NCI-H1417 treated with DMSO at 0.1 percent for 48 hours (cell line): ENCODE measurements at regions not wholly inside any gene's neighbourhood (a gene's known extent, or its start where the extent isn't known, plus 50 kb on each side); places are given as distances from the start of the nearest gene placed in this dataset.
"Not testable (repeated sequence)": the region's sequence is repeated elsewhere in the genome, so short reads cannot be mapped to it uniquely, and the experiment has no call there.

ENCODE experiments used
- DNase-seq: peaks from one replicate; lab custom pipeline; 2025; lab: John Stamatoyannopoulos, UW

DNA sequence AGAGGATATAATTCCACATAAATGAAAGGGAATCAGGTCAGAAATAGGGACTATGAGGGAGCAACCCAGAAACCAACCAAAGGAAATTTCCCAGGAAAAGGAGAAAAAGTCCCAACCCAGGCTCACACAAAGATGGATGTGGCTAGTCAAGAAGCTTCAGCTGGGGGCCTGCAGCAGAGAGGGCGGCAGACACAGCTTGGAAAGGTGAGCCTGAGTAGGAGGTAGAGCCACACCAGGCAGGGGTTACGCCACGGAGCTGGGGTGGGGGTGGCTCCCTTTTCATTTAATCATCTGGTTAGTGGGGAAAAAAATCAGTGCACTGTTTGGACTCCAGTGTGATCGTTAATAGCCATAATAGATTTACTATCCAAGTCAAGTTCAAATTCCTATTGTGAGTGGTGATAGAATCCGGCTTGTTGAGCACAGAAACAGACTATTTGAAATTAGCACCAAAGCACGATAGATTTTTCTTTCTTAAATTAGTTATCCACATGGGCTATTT lies 220.6 kb downstream of the TPBG start:
- DNase-seq, result no peak

DNA sequence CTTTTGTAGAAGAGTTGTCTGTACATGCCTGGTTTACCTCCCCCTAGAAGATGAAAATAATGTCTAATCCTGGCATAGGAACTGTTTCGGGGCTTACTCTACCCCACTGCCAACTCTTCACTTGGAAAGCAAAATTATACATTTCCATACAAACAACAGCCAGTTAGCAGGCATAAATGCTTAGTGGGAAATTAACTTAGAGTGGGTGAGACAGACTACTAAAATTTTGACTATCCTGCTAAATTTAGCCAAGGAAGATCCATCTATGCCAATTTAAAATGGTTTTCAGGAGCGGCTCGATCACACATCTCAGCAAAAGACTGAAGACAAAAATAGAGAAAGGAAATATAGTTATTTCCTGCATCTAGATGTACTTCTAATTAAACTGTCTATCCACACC lies 221.2 kb downstream of the TPBG start:
- DNase-seq, result no peak

DNA sequence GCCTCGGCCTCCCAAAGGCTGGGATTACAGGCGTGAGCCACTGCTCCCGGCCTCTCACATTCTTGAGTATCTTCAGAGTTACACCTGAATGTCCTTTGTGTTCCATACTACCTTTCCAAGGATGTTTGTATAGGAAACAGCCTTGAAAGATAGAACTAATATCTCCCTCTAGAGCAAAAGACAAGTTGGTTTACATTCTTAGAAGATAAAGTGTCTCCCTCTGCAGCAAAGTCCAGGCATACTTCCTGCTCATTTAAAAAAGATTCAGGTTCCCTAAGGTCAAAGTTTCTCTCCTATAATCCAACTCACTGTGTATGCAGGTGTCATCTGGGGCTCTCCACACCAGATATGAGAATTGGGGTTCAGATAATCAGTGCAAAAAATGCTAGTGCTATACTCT lies 224.4 kb downstream of the TPBG start:
- no peak for DNase-seq

DNA sequence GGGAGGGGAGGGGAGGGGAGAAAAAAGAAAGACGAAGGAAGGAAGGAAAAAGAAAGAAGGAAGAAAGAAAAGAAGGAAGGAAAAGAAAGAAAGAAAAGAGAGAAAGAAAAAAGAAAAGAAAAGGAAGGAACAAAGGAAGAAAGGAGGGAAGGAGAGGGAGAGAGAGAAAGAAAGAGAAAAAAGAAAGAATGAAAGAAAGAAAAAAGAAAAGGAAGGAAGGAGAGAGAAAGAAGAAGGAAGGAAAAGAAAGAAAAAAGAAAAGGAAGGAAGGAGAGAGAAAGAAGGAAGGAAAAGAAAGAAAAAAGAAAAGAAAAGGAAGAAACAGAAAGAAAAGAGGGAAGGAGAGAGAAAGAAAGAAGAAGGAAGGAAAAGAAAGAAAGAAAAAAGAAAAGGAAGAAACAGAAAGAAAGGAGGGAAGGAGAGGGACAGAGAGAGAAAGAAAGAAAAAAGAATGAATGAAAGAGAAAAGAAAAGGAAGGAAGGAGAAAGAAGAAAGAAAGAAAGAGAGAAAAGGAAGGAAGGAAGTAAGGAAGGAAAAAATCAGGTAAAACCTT lies 225.3 kb downstream of the TPBG start:
- DNase-seq, result no peak

DNA sequence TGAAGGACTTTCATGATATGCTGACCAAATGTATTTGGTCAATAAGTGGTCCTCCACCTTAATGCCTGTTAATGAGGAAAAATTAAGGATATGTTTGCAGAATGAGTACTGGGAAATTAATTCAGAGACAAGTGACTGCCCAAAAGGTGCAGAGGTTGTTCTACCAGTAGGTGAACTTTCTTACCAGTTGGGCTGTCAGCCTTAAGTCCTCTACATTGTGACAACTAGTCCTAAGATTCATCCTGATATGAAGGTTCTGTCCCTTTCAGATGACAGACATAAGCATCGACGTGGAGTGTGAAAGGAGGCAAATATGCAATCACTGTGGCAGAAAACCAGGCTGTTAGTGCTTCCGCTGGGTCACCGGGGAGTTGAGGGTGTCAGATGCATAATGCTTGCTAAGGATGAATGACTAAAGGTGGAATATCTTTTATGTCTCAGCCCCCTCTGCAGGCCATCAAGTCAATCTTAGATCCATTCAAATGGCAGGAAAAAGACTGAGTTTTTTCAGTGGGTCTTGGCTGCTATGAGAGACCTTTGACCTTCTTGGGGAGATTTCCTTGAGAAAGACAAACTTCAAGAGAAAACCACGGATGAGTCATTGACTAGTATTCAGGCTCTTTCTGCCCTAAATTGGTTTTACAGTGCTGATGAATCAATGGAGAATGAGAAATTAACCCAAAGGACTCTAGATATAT lies 226.0 kb downstream of the TPBG start:
- no peak for DNase-seq

DNA sequence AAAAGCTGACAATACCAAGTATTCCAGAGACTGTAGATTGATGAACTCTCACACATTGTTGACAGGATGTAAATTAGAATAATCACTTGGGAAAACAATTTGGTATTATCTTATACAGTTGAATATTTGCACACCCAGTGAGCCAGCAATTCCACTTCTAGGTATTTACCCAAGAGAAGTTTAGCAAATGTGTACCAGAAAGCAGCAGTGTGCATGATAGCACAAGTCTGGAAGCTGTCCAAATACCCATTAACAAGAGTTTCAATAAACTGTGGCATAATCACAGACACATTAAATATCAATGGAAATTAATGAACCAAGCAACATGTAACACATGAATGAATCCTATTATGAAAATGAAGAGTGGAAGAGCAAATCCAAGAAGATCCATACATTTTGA lies 233.6 kb downstream of the TPBG start:
- DNase-seq, result peak; percentile 95

DNA sequence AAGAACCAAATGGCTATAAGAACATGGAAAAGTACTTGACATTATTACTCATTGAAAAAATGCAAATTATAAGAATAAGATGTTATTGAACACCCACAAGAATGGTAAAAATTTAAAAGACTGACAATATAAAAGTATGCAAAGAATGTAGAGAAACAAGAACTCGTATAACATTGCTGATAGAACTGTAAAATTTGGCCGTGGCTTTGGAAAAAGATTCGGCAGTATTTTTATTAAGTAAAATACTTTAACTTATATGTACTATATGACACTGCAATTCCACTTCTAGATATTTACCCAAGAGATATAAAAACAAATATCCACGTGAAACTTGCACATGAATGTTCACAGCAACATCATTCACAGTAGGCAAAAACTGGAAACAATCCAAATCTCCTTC lies 239.2 kb downstream of the TPBG start:
- no peak for DNase-seq

DNA sequence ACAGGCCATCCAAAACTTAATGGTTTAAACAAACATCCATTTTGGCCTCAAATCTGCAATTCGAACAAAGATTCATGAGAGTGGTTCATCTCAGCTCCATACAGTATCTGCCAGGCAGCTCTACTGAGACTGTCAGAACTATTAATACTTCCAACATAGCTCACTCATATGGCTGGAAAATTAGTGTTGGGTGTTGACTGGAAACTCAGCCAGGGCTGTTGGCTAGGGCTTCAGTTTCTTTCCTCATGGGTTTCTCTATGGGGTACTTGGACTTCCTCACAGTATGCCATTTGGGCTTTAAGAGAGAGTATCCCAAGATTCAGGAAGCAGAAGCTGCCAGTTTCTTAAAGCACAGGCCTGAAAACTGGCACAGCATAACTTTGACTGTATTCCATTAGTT lies 240.3 kb downstream of the TPBG start:
- DNase-seq, result no peak

DNA sequence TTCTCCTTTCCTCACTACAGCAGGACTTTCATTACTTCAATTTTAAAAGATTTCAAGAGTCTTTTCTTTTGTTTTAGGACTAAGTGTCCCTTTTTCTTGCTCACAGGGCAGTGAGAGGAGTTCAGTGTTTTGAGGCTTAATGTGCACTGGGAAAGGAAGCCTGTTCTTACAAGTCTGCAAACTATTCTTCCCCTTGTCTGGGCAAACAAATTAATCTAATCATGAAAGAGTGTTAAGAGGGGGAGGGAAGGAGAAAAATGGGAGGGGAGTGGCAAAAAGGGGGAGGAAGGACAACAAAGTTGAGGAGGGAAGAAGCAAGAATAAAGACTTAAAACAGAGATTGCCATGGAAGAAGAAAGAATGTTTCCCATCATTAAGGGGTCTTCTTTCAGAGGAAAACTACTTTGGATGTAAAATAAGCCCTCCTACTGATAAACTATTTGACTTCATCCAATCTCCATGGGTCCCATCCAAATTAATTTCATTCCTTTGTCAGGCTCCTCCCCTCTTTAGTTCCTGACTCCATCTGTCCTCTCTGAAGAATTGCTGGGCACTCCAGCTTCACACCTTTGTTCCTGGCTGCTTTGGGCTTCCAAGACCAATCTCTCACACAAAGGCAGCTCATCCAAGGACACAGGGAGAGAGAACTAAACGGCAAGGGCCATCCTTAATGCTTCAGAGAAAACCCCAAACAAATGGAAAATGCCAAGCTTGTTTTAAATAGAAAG lies 244.5 kb downstream of the TPBG start:
- DNase-seq, result no peak

DNA sequence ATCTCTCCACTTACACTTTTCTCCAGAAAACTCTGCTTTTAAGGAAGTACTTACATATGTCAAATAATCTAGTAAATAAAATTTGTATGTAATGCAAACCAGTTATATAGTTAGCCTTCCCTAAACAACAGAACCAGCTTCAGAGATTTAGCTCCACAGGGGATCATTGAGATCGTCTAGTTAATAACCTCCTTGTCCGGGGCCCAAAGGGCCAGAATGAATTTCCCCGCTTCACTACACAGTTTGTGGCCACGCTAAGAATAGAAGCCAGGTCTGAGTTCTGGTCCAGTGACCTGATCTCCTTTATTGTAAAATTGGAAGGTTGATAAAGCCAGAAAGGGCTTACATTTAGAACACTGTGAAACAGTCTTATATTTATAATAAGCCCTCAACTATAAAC lies 245.2 kb downstream of the TPBG start:
- DNase-seq, result no peak

DNA sequence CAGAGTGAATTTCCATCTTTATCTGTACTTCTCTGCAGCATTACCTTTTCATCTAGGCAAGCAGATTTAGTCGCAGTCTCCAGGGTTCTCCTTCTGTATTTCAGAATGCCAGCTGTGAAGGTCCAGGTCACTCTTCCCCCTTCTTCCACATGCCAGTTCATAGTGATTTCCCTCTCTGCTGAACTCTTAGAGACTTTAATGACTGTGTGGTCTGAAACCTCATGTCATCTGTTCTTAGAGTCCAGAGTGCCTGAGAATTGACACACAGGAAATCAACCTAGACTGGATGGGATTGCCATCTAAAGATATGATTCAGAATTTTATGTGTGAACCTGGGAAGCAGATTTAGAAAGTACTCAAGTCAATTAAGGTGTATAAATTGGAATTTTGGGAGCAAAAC lies 248.1 kb downstream of the TPBG start:
- DNase-seq, result no peak

DNA sequence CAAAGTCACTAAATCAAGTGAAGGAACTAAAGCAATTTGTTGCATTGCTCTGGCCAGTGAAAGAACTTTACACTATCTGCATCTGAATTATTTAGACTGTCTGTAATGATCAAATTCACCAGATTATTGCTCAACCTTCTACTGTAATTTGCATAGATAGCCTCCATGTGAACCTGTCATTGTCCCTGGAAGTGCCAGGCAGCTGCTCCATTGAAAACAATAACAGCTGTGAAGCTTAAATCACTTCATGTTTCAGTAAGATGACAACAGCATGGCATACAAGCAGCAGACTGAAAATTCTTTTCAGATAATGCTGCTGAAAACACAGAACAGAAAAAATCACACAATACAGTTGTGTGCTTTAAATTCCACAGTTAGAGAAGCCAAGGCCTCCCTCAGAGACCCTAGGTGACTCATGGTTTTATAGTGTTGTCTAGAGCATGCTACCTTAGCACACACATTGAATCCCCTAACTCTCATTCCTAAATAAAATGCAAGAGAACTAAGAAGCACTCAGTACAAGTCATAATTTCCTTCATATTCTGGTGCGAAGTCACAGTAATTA lies 248.9 kb downstream of the TPBG start:
- no peak for DNase-seq

DNA sequence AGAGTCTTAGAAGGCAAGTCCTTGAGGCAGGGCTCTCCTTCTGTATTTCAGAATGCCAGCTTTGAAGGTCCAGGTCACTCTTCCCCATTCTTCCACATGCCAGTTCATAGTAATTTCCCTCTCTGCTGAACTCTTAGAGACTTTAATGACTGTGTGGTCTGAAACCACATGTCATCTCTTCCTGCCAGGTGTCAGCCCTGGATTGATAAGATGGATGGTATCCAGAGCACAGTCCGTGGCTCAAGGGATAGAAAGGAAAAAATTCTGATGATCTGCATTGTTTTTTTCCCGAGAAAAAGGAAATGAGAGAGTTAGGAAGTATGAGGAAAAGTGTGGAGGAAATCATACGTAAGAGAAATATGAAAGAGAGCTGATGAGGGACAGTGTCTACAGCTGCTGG lies 250.9 kb downstream of the TPBG start:
- DNase-seq, result no peak

DNA sequence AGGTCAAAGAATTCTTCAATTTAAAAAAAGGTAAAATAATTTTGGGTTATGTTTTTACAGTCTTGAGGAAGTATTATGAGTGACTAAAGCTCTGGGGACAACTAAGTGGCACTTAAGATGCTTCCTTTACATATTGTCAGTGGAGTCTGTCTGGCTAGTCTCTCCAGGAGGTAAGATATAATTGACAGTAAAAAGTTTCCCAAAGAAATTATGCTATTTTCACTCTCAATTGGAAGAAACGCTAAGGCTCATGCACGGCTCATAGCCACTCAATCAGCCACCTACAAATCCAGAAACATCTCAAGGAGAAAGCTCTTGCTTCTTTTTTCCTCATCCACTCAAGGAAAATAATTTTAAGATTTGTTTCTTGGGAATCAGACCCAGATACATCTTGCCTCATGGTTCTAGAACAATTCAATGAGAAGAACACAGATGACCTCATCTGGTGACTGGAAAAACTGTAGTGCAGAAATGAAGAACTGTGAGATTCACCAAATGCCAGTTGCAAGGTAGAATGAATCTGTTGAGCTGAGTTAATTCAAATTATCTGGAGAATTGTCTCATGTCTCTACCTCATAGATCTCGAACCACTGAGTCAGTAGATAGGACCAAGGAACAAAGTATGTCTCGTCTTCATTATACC lies 252.9 kb downstream of the TPBG start:
- no peak for DNase-seq

DNA sequence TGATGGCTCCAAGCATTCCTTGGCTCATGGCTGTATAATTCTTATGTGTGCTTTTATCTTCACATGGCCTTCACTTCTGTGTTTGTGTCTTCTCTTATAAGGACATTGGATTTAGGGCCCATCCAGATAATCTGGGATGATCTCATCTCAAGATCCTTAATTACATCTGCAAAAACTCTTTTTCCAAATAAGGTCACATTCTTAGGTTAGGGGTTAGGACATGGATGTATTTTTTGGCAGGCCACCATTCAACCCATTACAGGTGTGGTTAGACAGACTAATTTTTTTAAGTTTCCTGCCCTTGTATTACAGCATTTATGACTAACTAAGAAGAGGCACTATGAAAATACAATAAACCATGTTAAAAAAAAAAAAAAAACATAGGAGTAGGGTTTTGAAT lies 254.0 kb downstream of the TPBG start:
- no peak for DNase-seq

DNA sequence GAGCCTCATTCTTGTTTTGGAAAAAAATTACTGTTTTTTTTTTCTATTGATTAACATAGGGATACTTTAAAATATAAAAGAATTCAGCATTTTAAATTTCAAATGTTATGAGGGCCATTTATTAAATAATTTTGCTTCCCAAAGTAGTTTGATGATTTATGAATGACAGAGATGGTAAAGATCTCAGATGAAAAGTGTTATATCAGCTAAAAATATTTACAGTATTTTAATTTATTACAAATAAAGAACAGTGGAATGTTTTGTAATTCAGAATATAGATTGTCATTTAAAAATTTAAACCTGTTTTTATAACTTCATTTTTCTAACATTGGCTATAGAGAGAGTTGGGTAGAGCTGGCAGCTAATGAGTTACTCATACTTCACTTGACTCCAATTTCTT lies 256.0 kb downstream of the TPBG start:
- no peak for DNase-seq

DNA sequence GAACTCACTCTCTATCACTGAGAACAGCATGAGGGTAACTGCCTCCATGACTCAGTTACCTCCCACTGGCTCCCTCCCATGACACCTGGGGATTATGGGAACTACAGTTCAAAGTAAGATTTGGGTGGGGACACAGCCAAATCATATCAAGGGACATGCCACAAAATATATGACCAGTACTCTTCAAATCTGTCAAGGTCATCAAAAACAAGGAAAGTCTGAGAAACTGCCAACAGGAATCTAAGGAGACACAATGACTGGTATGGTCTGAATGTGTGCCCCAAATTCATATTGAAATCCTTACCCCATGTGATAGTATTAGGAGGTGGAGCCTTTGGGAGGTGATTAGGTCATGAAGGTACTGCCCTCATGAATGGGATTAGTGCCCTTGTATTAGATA lies 258.8 kb downstream of the TPBG start:
- no peak for DNase-seq

DNA sequence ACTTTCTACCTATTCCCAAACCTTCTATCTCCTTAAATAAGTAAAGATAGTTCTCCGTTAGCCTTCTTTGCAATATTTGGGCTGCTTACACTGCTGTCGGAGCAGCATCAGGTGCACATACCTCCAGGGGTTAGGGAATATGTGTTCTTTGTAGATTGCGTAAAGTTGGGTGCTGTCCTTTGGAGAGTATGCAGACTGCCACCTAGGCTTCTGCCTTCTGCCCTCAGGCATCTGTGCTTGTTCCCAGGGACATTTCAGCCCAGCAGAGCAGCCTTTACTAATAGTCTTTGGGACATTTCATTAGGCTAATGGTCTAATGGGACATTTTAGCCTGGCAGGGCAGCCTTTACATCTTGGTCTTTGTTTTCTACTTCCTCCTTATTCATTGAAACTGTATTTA lies 260.6 kb downstream of the TPBG start:
- no peak for DNase-seq

DNA sequence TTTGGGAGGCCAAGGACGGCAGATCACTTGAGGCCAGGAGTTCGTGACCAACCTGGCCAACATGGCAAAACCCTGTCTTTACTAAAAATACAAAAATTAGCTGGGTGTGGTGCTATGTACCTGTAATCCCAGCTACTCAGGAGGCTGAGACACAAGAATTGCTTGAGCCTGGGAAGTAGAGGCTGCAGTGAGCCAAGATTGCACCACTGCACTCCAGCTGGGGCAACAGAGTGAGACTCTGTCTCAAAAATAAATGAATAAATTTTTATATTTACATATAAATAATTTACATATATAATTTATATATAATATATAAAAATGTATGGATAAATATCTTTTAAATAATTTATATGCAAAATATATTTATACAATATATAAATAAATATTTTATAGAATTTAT lies 263.3 kb downstream of the TPBG start:
- DNase-seq, result not testable (repeated sequence)

DNA sequence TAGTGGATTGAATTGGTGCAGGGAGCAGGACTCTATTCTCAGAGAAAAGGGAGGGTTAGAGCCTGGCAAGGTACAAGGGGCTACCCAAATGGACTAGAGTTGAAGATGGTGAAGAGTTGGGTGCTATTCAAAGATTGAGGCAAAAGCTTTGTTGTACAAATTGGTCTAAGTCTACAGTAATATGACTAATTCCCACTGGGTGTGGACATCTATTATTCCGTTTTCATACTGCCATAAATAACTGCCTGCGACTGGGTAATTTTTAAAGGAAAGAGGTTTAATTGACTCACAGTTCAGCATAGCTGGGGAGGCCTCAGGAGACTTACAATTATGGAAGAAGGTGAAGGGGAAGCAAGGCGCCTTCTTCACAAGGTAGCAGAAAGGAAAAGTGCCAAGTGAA lies 266.3 kb downstream of the TPBG start:
- no peak for DNase-seq

DNA sequence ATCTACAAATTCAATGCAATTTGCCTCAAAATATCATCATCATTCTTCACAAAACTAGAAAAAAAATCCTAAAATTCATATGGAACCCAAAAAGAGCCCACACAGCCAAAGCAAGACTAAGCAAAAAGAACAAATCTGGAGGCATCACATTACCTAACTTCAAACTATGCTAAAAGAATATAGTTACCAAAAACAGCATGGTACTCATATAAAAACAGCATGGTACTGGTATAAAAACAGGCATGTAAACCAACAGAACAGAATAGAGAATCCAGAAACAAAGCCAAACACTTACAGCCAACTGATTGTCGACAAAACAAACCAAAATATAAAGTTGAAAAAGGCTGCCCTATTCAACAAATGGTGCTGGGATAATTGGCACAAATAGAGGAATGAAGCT lies 278.1 kb downstream of the TPBG start:
- no peak for DNase-seq

DNA sequence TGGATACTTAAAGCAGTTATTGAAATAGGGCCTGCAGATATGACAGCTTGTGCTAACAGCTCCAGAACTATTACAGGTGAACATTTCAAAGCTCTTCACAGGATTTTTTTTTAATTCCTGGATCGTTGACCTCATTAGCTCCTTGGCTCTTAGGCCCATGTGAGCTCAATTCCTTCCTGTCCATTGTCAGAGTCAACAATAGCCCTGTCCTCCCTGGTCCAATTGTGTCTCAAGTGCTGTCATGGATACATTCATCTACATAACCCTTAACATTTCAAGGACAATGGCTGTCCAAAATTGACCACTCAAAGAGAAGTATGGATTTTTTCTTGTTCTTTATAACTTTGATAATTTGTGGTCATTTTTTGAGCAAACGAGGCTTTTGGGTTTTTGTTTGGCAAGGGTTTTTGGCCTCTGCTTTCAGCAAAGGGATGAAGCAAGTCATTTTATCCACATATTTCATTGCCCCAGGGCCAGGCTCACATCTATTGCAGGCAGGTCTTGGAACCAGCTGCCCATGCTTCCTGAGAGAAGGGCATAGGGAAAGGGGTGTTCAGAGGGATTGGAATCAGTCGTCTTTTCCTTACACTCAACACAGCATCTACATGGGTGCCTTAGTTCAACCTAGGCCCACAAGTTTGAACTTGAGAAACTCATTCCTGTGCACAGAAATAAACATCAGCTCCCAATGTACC lies 282.1 kb downstream of the TPBG start:
- DNase-seq, result no peak
